ENCODE measurements at regions not wholly inside any gene's neighbourhood (a gene's known extent, or its start where the extent isn't known, plus 50 kb on each side); places are given as distances from the start of the nearest gene placed in this dataset.

- Histone ChIP-seq H3K4ac (replicated peaks; ENCODE audit: insufficient read length, low read depth, low read length) (no peak overlapping the region), H2BK120ac (replicated peaks; ENCODE audit: low read depth, low read length) (no peak overlapping the region), H2BK20ac (ENCODE audit: low read length) (no peak overlapping the region), H2AK5ac (ENCODE audit: low read depth, low read length) (no peak overlapping the region), H2BK15ac (ENCODE audit: low read length) (no peak overlapping the region), H3K4me3 (ENCODE audit: extremely low read depth in 1 of 4, insufficient read depth in 2 of 4, low read depth in 3 of 4, low read length in 4 of 4) (no peak overlapping the region), H3K56ac (replicated peaks; ENCODE audit: insufficient read length, low read depth, low read length) (no peak overlapping the region), H3K27me3 (replicated peaks in 1 of 4; ENCODE audit: control insufficient read depth in 3 of 4, extremely low read depth in 1 of 4, insufficient read depth in 3 of 4, low read length in 3 of 4) (no peaks in the 10 kb centered on the region), H2BK12ac (ENCODE audit: low read depth, low read length) (no peak overlapping the region), H4K5ac (ENCODE audit: insufficient read length, low read depth, low read length) (no peak overlapping the region), H3K36me3 (ENCODE audit: control insufficient read depth in 2 of 4, insufficient read depth in 4 of 4, low read length in 3 of 4) (no peaks in the 10 kb centered on the region), H3K18ac (ENCODE audit: extremely low read depth, low read length) (no peak overlapping the region), H3K14ac (ENCODE audit: insufficient read length) (no peak overlapping the region), H2BK5ac (ENCODE audit: low read depth, low read length) (no peak overlapping the region), H3K4me1 (replicated peaks in 1 of 4; ENCODE audit: control insufficient read depth in 3 of 4, insufficient read depth in 4 of 4, low read length in 3 of 4) (no peaks in the 10 kb centered on the region), H4K8ac (ENCODE audit: extremely low read depth, insufficient read depth, low read length) (no peak overlapping the region), H3K4me2 (ENCODE audit: insufficient read depth in 1 of 2, low read depth in 2 of 2, low read length in 2 of 2) (no peak overlapping the region), H3K23ac (ENCODE audit: insufficient read length) (no peak overlapping the region), H4K91ac (replicated peaks; ENCODE audit: insufficient read length, low read length) (no peak overlapping the region), H2AFZ (ENCODE audit: low read length) (no peak overlapping the region), H3K79me1 (ENCODE audit: low read depth, low read length) (no peaks in the 10 kb centered on the region), H3K23me2 (ENCODE audit: low read depth, low read length) (no peaks in the 10 kb centered on the region; the same call in 1 of the 2 replicates), H4K20me1 (replicated peaks in 1 of 2; ENCODE audit: control insufficient read depth in 1 of 2, insufficient read depth in 2 of 2, low read length in 2 of 2) (no peaks in the 10 kb centered on the region), H3K79me2 (ENCODE audit: control insufficient read depth in 1 of 2, insufficient read depth in 2 of 2, low read length in 2 of 2) (no peaks in the 10 kb centered on the region), H3K9me3 (ENCODE audit: insufficient read depth in 2 of 2, low read depth in 1 of 2, low read length in 1 of 2) (no peaks in the 10 kb centered on the region), H3K27ac (ENCODE audit: low read depth, low read length) (no peak overlapping the region), H3K9ac (replicated peaks in 1 of 4; ENCODE audit: extremely low read depth in 1 of 4, low read depth in 3 of 4, low read length in 3 of 4) (no peak overlapping the region)
- POLR2A ChIA-PET (ENCODE audit: partially characterized antibody), result interaction anchor here (1.2 kb wide), 1 partner anchor 71 kb away, joined by 3 read pairs; the partner anchor contains the start of gene MPP7
- WGBS, 2 experiments (ENCODE audit: extremely low coverage in 1 of 2, insufficient coverage in 1 of 2, insufficient read length in 1 of 2, insufficient replicate concordance in 2 of 2, low coverage in 1 of 2, low lambda C conversion rate in 2 of 2, missing lambda C conversion rate in 1 of 2), result 74% methylated on average over 2 of the region's 2 CpGs; no CpG with 5 or more reads in 1 of the 2 experiments
- TF ChIP-seq TBP (IDR thresholded peaks at IDR 0.05; ENCODE audit: low read depth, low read length) (no peak), SP1 (IDR thresholded peaks at IDR 0.05; ENCODE audit: low read depth, low read length) (no peak), SP2 (IDR thresholded peaks at IDR 0.05; ENCODE audit: low read length) (no peak), CHD2 (IDR thresholded peaks at IDR 0.05; ENCODE audit: low read length) (no peak), EP300 (IDR thresholded peaks at IDR 0.05; ENCODE audit: borderline replicate concordance in 1 of 2, low read depth in 2 of 2, low read length in 2 of 2) (no peak), RBBP5 (IDR thresholded peaks at IDR 0.05; ENCODE audit: borderline replicate concordance, low read depth, low read length) (no peak), BCL11A (IDR thresholded peaks at IDR 0.05; ENCODE audit: low read depth in 2 of 2, low read length in 2 of 2) (no peak), ZNF274 (IDR thresholded peaks at IDR 0.05; ENCODE audit: borderline replicate concordance, extremely low read depth, low read length) (no peak), TEAD4 (IDR thresholded peaks at IDR 0.05; ENCODE audit: low read depth, low read length) (no peak), GABPA (IDR thresholded peaks at IDR 0.05; ENCODE audit: borderline replicate concordance, insufficient read depth, low read length) (no peak), JUN (IDR thresholded peaks at IDR 0.05; ENCODE audit: low read depth, low read length) (no peak), EZH2 (IDR thresholded peaks at IDR 0.05; ENCODE audit: low read depth, low read length, severe bottlenecking) (no peak)
- no peak for DNase-seq (ENCODE audit: low read depth in 1 of 2, low spot score in 2 of 2)
- CTCF ChIA-PET (ENCODE audit: partially characterized antibody), result no interaction called here
- no peak for FAIRE-seq
Observed at GRCh38 chr10:28374036-28374435, 71.2 kb upstream of the MPP7 start.

All from H1 (cell line).